PC-3 (cell line): ENCODE measurements at regions not wholly inside any gene's neighbourhood (a gene's known extent, or its start where the extent isn't known, plus 50 kb on each side); places are given as distances from the start of the nearest gene placed in this dataset.
"Not testable (repeated sequence)": the region's sequence is repeated elsewhere in the genome, so short reads cannot be mapped to it uniquely, and the experiment has no call there.

ENCODE experiments used
- ATAC-seq: fragments of 200-7000 bp; cut with Tn5 transposase; 2 replicates; pipeline ENCODE4 v1.9.1; 2020; ENCODE audit warnings: mild to moderate bottlenecking, moderate library complexity
- BruUV-seq: library from RNA; stranded (reverse); fragments of 400-500 nt; replicated peaks from 2 replicates; lab custom pipeline; 2021; lab: Mats Ljungman, UMichigan
- CTCF ChIA-PET: fragments of 300-600 bp; sonication (Branson Sonifier 250); formaldehyde crosslinking; loops from one replicate; lab custom pipeline; 2022; ENCODE audit warnings: antibody characterized with exemption; lab: Charles Lee
- POLR2A ChIA-PET: fragments of 300-600 bp; sonication (Branson Sonifier 250); formaldehyde crosslinking; loops from one replicate; lab custom pipeline; 2022; ENCODE audit warnings: antibody characterized with exemption; ENCODE audit not compliant: unreplicated experiment; lab: Charles Lee
- DNase-seq: peaks from one replicate; pipeline ENCODE4 v3.0.0-alpha.2; 2015
- H2AFZ ChIP-seq: fragments of 300-600 bp; sonication (generic); 2 replicates; pipeline ENCODE4 v1.6.0; 2016; ENCODE audit warnings: antibody characterized with exemption, low read length
- H3F3A ChIP-seq: fragments of 300-600 bp; sonication (generic); one replicate; pipeline ENCODE4 v1.6.0; 2017; ENCODE audit warnings: antibody characterized with exemption, low read length, control low read depth, mild to moderate bottlenecking; ENCODE audit not compliant: unreplicated experiment
- H3K27ac ChIP-seq: fragments of 300-600 bp; sonication (generic); 2 replicates; pipeline ENCODE4 v1.5.1; 2016; ENCODE audit warnings: mild to moderate bottlenecking, low read length
- H3K27me3 ChIP-seq: fragments of 300-600 bp; sonication (generic); 2 replicates; pipeline ENCODE4 v1.6.1; 2016; ENCODE audit warnings: low read length, mixed read lengths
- H3K36me3 ChIP-seq: fragments of 300-600 bp; sonication (generic); 2 replicates; pipeline ENCODE4 v1.6.1; 2016; ENCODE audit warnings: low read depth, mixed run types, low read length, mixed read lengths
- H3K4me1 ChIP-seq: fragments of 300-600 bp; sonication (generic); 2 replicates; pipeline ENCODE4 v1.5.1; 2016; ENCODE audit warnings: low read length; ENCODE audit not compliant: insufficient read depth
- H3K4me2 ChIP-seq: fragments of 300-600 bp; sonication (generic); 2 replicates; pipeline ENCODE4 v1.6.0; 2016; ENCODE audit warnings: low read length
- H3K4me3 ChIP-seq: fragments of 300-600 bp; sonication (generic); 2 replicates; pipeline ENCODE4 v1.5.1; 2016; ENCODE audit warnings: mild to moderate bottlenecking, low read length, mixed read lengths
- H3K79me2 ChIP-seq: fragments of 300-600 bp; sonication (generic); 2 replicates; pipeline ENCODE4 v1.6.1; 2017; ENCODE audit warnings: low read length, mixed read lengths
- H3K9ac ChIP-seq: fragments of 300-600 bp; sonication (generic); 2 replicates; pipeline ENCODE4 v1.6.0; 2016; ENCODE audit warnings: mild to moderate bottlenecking, low read length
- H3K9me2 ChIP-seq: fragments of 300-600 bp; sonication (generic); replicated peaks from 2 replicates; pipeline ENCODE4 v1.6.1; 2016; ENCODE audit warnings: mixed run types, low read length, mixed read lengths
- H3K9me3 ChIP-seq: fragments of 300-600 bp; sonication (generic); 2 replicates; pipeline ENCODE4 v1.6.1; 2016; ENCODE audit warnings: low read length, mixed read lengths
- H4K20me1 ChIP-seq: fragments of 300-600 bp; sonication (generic); 2 replicates; pipeline ENCODE4 v1.6.1; 2016; ENCODE audit warnings: low read length, mixed read lengths
- EZH2 ChIP-seq: fragments of 300-600 bp; sonication (generic); IDR thresholded peaks from one replicate; pipeline ENCODE4 v1.6.1; 2017; ENCODE audit warnings: antibody characterized with exemption, mild to moderate bottlenecking, low read length; ENCODE audit not compliant: unreplicated experiment
- EZH2phosphoT487 ChIP-seq: fragments of 300-600 bp; sonication (generic); IDR thresholded peaks from 2 replicates; pipeline ENCODE4 v1.6.1; 2018; ENCODE audit warnings: mild to moderate bottlenecking, antibody characterized with exemption, low read length, borderline replicate concordance
- intact Hi-C: fragments of 100-400 bp; cut with micrococcal nuclease; formaldehyde crosslinking; loops from 2 replicates; pipeline ENCODE4 v1.9.0; 2023
- TF ChIP-seq, protein P1 (sequence below): fragments of 300-600 bp; sonication (generic); conservative IDR thresholded peaks from 2 replicates; pipeline ENCODE4 v1.5.1; 2017; ENCODE audit warnings: antibody characterized with exemption, low read depth, mild to moderate bottlenecking, low read length

DNA sequence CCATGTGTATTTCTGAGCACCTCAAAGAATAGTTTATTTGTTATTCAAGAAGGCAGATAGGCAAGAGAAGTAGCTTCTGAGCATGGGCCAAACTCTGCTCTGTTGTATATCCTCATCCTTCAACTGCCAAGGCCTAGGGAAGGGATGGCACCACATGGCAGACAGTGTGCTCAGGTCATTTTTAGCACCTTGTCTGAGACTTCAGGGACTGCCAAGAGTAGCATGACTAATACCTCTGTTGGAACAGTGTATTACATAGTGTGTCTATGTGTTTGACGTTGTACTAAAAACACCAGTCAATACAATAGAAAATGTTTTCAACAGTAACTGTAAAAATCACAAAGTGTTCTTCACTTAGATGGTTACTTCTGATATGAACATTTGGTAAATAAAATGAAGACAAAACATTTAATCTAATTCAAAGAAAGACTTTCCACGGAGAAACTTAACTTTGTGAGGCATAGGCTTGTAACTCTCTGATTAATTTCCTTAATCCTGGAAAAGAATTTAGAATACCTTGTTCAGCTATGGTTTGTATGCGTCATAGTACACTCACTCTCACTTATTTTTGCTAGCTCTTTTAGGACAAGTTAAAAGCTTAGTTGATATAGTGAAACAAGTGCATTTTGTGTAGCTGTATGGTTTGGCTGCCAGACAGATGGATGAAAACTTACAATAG, 318.4 kb upstream of the RIOK2 start:
- Histone ChIP-seq H3K9ac (no peak overlapping the region), H2AFZ (peak overlapping the region; percentile 15; the same call in 1 of the 2 replicates), H3F3A (no peaks in the 10 kb centered on the region), H3K27me3 (no peaks in the 10 kb centered on the region), H3K4me1 (peaks cover 11% of the 10 kb centered on the region), H3K9me3 (no peaks in the 10 kb centered on the region), H4K20me1 (no peaks in the 10 kb centered on the region), H3K4me2 (peak overlapping the region; percentile 58), H3K79me2 (no peaks in the 10 kb centered on the region), H3K4me3 (0 out of 2 replicates have a peak overlapping the region, but pooled peaks have one; percentile 8), H3K36me3 (no peaks in the 10 kb centered on the region), H3K27ac (peak overlapping the region; percentile 8), H3K9me2 (no peaks in the 10 kb centered on the region)
- POLR2A ChIA-PET = no interaction called here
- no TSS peak for BruUV-seq
- intact Hi-C loops = no loop called here
- TF ChIP-seq EZH2phosphoT487 (no peak), EZH2 (no peak)
- CTCF ChIA-PET = no interaction called here
- peak; percentile 39 for DNase-seq
- ATAC-seq = peak; percentile 76

DNA sequence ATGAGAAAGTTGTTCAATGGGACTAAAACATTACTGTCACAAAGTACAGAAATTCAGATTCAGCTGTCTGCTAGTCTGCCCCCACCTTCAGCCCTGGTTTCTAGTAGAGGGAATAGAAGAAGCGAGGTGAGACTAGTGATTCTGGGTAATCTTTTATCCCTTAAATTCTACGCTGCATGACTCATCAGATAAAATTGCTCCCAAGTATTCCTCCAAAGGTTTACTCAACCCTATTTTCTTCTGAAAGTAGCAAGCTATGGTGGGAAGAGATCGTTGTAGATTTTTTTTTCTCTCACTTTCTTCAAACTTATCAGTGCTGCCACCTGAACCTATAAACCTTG, 318.9 kb upstream of the RIOK2 start:
- no peaks in the 10 kb centered on the region for H3K79me2 ChIP-seq
- intact Hi-C loops = no loop called here
- H3K9me2 ChIP-seq = no peaks in the 10 kb centered on the region
- CTCF ChIA-PET = no interaction called here
- H3K9ac ChIP-seq = no peak overlapping the region
- ATAC-seq (peak; percentile 74), DNase-seq (peak; percentile 60)
- H2AFZ ChIP-seq = peak overlapping the region; percentile 15; the same call in 1 of the 2 replicates
- no peaks in the 10 kb centered on the region for H4K20me1 ChIP-seq
- H3K27me3 ChIP-seq = no peaks in the 10 kb centered on the region
- H3F3A ChIP-seq = no peaks in the 10 kb centered on the region
- H3K4me1 ChIP-seq = peaks cover 11% of the 10 kb centered on the region
- TF ChIP-seq EZH2 (no peak), EZH2phosphoT487 (no peak)
- TF ChIP-seq, protein P1, sequence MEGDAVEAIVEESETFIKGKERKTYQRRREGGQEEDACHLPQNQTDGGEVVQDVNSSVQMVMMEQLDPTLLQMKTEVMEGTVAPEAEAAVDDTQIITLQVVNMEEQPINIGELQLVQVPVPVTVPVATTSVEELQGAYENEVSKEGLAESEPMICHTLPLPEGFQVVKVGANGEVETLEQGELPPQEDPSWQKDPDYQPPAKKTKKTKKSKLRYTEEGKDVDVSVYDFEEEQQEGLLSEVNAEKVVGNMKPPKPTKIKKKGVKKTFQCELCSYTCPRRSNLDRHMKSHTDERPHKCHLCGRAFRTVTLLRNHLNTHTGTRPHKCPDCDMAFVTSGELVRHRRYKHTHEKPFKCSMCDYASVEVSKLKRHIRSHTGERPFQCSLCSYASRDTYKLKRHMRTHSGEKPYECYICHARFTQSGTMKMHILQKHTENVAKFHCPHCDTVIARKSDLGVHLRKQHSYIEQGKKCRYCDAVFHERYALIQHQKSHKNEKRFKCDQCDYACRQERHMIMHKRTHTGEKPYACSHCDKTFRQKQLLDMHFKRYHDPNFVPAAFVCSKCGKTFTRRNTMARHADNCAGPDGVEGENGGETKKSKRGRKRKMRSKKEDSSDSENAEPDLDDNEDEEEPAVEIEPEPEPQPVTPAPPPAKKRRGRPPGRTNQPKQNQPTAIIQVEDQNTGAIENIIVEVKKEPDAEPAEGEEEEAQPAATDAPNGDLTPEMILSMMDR = no peak
- POLR2A ChIA-PET = no interaction called here
- BruUV-seq = no TSS peak
- H3K9me3 ChIP-seq = no peaks in the 10 kb centered on the region
- H3K36me3 ChIP-seq = no peaks in the 10 kb centered on the region
- H3K4me3 ChIP-seq = 0 out of 2 replicates have a peak overlapping the region, but pooled peaks have one; percentile 8
- H3K27ac ChIP-seq = peak overlapping the region; percentile 8; the same call in 1 of the 2 replicates
- H3K4me2 ChIP-seq = peak overlapping the region; percentile 58

DNA sequence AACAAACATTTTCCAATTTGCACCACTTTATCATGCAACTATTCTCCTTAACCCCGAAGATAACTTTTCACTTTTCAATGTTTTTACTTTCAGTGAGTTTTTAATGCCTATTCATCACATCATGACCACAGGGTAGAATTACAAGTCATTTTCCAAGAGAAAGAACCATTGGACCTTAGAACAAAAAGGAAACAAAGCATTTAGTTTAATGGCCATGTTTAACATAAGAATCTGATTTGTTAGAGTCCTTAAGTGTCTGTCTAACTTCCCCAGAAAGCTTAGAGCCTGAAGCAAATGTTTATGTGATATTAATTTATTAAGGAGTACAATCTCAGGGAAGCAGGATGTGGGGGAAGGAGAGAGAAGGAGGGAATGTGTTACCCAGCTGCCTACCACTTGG, 325.8 kb upstream of the RIOK2 start:
- Histone ChIP-seq H3K4me1 (no peaks in the 10 kb centered on the region), H3K36me3 (no peaks in the 10 kb centered on the region), H3K79me2 (no peaks in the 10 kb centered on the region), H4K20me1 (no peaks in the 10 kb centered on the region), H3K27ac (no peak overlapping the region), H3K27me3 (no peaks in the 10 kb centered on the region), H3F3A (no peaks in the 10 kb centered on the region), H3K4me3 (no peak overlapping the region), H2AFZ (no peak overlapping the region), H3K9ac (no peak overlapping the region), H3K9me3 (no peaks in the 10 kb centered on the region), H3K4me2 (no peak overlapping the region), H3K9me2 (no peaks in the 10 kb centered on the region)
- POLR2A ChIA-PET = no interaction called here
- CTCF ChIA-PET = no interaction called here
- no peak for DNase-seq
- TF ChIP-seq EZH2 = no peak
- TF ChIP-seq, protein P1 = no peak
- intact Hi-C loops = no loop called here
- no peak for ATAC-seq
- no TSS peak for BruUV-seq

DNA sequence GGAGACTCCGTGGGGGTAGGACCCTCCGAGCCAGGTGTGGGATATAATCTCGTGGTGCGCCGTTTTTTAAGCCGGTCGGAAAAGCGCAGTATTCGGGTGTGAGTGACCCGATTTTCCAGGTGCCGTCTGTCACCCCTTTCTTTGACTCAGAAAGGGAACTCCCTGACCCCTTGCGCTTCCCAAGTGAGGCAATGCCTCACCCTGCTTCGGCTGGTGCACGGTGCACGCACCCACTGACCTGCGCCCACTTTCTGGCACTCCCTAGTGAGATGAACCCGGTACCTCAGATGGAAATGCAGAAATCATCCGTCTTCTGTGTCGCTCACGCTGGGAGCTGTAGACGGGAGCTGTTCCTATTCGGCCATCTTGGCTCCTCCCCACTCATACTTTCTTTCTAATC, 336.5 kb upstream of the RIOK2 start:
- H3K79me2 ChIP-seq, CTCF ChIA-PET, H3K27ac ChIP-seq, H3K36me3 ChIP-seq, POLR2A ChIA-PET, intact Hi-C loops, H3K4me1 ChIP-seq, H3K9me2 ChIP-seq, H2AFZ ChIP-seq, DNase-seq, H3K9ac ChIP-seq, BruUV-seq, H3F3A ChIP-seq, ATAC-seq, H3K4me3 ChIP-seq, H3K9me3 ChIP-seq, H4K20me1 ChIP-seq, H3K4me2 ChIP-seq, H3K27me3 ChIP-seq: not testable (repeated sequence)

DNA sequence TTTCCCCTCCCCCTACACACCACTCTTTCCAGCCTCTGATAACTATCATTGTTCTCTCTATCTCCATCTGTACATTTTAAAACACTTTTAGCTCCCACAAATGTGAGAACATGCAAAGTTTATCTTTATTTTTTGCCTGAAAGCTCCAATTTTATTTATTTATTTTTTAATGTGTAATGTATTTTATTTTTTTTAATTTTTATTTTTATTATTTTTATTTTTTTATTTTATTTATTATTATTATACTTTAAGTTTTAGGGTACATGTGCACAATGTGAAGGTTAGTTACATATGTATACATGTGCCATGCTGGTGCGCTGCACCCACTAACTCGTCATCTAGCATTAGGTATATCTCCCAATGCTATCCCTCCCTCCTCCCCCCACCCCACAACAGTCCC, 340.3 kb upstream of the RIOK2 start:
- H3K4me3 ChIP-seq, H2AFZ ChIP-seq, H3K4me1 ChIP-seq, CTCF ChIA-PET, H3K4me2 ChIP-seq, H3K27me3 ChIP-seq, H3K9me3 ChIP-seq, H3K79me2 ChIP-seq, H3K27ac ChIP-seq, H3K9ac ChIP-seq, intact Hi-C loops, H3K36me3 ChIP-seq, DNase-seq, ATAC-seq, BruUV-seq, H3F3A ChIP-seq, H3K9me2 ChIP-seq, H4K20me1 ChIP-seq: not testable (repeated sequence)
- POLR2A ChIA-PET = interaction anchor here (0.6 kb wide), 1 partner anchor 787 kb away, joined by 3 read pairs; no protein-coding TSS in a partner anchor
